ENCODE measurements at regions not wholly inside any gene's neighbourhood (a gene's known extent, or its start where the extent isn't known, plus 50 kb on each side); places are given as distances from the start of the nearest gene placed in this dataset.

GRCh38 chr5:44225231-44226160 is 163.7 kb downstream of the FGF10 start:
- TF ChIP-seq CTCF (IDR thresholded peaks at IDR 0.05; ENCODE audit: insufficient read depth, low read length): no peak
- DNase-seq (ENCODE audit: low read depth): no peak
- H3K4me3 ChIP-seq (ENCODE audit: low read depth, low read length): no peak overlapping the region

GRCh38 chr5:44199408-44199807 is 189.8 kb downstream of the FGF10 start:
- H3K4me3 ChIP-seq (ENCODE audit: low read depth, low read length): no peak overlapping the region
- TF ChIP-seq CTCF (IDR thresholded peaks at IDR 0.05; ENCODE audit: insufficient read depth, low read length): no peak
- no peak for DNase-seq (ENCODE audit: low read depth)

GRCh38 chr5:44189255-44189654 is 200.0 kb downstream of the FGF10 start:
- no peak for TF ChIP-seq CTCF (IDR thresholded peaks at IDR 0.05; ENCODE audit: insufficient read depth, low read length)
- no peak for DNase-seq (ENCODE audit: low read depth)
- no peak overlapping the region for H3K4me3 ChIP-seq (ENCODE audit: low read depth, low read length)

GRCh38 chr5:44187973-44188372 is 201.2 kb downstream of the FGF10 start:
- no peak for TF ChIP-seq CTCF (IDR thresholded peaks at IDR 0.05; ENCODE audit: insufficient read depth, low read length)
- DNase-seq (ENCODE audit: low read depth): no peak
- H3K4me3 ChIP-seq (ENCODE audit: low read depth, low read length): no peak overlapping the region

- no peak for DNase-seq (ENCODE audit: low read depth)
- H3K4me3 ChIP-seq (ENCODE audit: low read depth, low read length): no peak overlapping the region
- TF ChIP-seq CTCF (IDR thresholded peaks at IDR 0.05; ENCODE audit: insufficient read depth, low read length): no peak
Measured at GRCh38 chr5:44183753-44184152, 205.5 kb downstream of the FGF10 start.

GRCh38 chr5:44183312-44183711 is 205.9 kb downstream of the FGF10 start:
- TF ChIP-seq CTCF (IDR thresholded peaks at IDR 0.05; ENCODE audit: insufficient read depth, low read length): no peak
- H3K4me3 ChIP-seq (ENCODE audit: low read depth, low read length): no peak overlapping the region
- no peak for DNase-seq (ENCODE audit: low read depth)
